GM12892 (cell line): ENCODE measurements at regions not wholly inside any gene's neighbourhood (a gene's known extent, or its start where the extent isn't known, plus 50 kb on each side); places are given as distances from the start of the nearest gene placed in this dataset.

Source experiments
- POLR2A ChIP-seq: IDR thresholded peaks from 2 replicates; pipeline ENCODE4 v1.6.1; 2011; ENCODE audit warnings: low read depth, low read length, control low read depth
- POLR2AphosphoS5 ChIP-seq: IDR thresholded peaks from 2 replicates; pipeline ENCODE4 v1.6.1; 2011; ENCODE audit warnings: low read depth, low read length, control low read depth
- TAF1 ChIP-seq: IDR thresholded peaks from 2 replicates; pipeline ENCODE4 v1.6.1; 2011; ENCODE audit warnings: low read depth, mild to moderate bottlenecking, control low read depth, low read length, borderline replicate concordance

DNA sequence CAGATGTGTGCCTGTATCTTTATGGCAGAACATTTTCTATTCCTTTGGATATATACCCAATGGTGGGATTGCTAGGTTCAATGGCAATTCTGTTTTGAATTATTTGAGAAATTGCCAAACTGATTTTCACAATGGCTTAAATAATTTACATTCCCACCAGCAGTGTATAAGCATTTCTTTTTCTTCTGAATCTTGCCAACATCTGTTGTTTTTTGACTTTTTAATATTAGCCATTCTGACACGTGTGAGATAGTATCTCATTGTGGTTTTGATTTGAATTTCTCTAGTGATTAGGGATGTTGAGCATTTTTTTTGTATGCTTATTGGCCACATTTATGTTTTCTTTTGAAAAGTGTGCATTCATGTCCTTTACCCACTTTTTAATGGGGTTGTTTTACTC is 864.3 kb upstream of the ADAMTS5 start:
- TF ChIP-seq TAF1 (no peak), POLR2AphosphoS5 (no peak), POLR2A (no peak)
